ENCODE measurements at regions not wholly inside any gene's neighbourhood (a gene's known extent, or its start where the extent isn't known, plus 50 kb on each side); places are given as distances from the start of the nearest gene placed in this dataset.

DNA sequence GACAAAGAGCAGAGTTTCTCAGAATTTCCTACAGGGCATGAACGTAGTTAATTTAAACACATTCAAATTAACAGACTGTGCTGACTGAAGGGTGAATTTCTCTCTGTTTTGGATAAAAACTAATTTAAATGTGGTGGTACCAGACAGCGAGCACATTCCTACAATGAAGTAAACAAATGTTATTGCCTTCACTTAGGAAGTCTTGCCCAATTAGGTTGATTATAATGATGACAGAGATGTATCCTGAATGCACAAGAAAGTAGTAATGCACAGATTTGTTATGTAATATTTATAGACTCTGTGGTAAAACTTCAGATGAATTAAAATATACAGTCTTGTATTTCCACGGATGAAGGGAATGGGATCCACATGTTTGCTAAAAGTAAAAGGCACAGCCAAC is 507.2 kb downstream of the EPHA4 start:
- ATAC-seq (no peak), DNase-seq (ENCODE audit: low spot score) (no peak)
- intact Hi-C loops (cut with DNase I): no loop called here

DNA sequence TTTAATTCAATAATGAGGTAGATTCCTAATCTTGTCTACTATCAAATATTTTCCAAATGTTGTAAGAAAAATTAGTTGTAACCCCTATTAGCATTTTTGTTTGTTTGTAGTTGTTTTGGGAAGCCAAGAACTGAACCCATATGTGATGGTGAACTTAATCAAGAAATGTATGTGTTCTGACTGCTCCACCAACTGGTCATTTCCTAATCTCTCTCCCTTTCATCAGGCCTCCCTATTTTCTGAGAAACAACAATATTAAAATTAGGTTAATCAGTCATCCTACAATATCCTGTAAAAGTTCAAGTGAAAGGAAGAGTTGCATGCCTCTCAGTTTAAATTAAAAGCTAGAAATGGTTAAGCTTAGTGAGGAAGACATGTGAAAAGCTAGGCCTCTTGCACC is 504.0 kb downstream of the EPHA4 start:
- ATAC-seq (no peak), DNase-seq (ENCODE audit: low spot score) (no peak)
- intact Hi-C loops (cut with DNase I): no loop called here

DNA sequence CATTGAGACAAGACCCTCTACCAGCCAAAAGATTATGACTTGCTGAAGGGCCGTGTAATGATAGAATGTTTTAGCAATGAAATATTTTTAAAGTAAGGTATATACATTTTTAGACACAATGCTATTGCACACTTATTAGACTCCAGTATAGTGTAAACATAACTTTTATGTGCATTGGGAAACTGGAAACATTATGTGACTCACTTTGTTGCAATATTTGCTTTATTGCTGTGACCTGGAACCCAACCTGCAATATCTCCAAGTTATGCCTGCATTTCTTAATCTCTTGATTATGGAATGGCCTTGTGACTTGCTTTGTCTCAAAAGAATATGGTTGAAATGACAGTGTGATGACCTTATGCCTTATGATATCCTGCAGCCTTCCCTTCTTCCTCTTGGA is 502.0 kb downstream of the EPHA4 start:
- DNase-seq (ENCODE audit: low spot score) (no peak), ATAC-seq (no peak)
- intact Hi-C loops (cut with DNase I): no loop called here

DNA sequence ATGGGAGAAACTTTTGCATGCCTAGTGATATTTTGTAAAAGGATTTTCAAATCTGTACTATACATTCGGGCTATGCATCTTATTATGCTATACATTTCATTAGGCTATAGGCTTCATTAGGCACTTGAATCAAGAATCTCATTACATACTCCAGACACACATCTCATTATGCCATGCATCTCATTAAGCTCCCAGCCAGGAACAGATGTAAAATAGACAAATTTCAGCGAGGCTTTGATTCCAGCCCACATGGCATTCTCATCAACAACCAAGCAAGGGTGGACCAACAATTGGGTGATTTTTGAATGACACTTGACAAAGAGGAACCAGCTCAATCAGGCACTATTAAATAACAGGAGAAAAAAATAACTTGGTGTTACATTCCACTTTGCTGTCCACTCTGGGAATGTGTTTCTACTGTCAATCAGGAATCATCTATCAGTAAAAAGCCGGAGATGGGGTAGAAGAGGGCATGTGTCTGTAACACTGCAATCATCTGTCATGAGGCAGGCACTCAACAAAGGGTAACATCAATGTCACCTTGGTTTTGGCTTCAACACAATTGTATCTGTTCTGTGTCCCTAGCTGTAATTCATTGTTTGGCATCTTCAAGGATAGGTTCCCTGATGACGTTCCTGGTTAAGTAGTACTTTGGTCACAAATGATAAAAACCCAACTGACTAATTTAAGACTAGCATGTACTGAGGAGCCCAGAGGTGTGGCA is 498.6 kb downstream of the EPHA4 start:
- no peak for ATAC-seq
- intact Hi-C loops (cut with DNase I): no loop called here

DNA sequence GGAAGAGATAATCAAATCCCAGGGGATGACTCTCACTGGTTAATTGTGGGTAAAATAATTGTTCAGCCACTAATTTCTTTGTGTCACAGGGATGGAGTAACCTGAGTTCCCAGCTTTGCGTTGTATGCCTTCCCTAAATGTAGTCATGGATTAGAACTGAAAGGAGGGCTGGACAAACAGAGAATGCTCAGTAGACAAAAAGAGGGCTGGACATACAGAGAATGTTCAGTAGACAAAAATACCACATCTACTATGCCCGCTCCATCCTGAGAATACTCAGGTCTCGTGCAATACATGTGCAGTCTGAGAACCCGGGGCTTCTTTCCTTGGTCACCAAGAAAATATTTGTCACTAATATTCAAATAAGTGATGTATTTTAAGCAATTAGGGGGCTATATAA is 497.9 kb downstream of the EPHA4 start:
- DNase-seq (ENCODE audit: low spot score): no peak
- intact Hi-C loops (cut with DNase I): no loop called here
- no peak for ATAC-seq

More for the DNA sequence above, 498.6 kb downstream of the EPHA4 start:
- no peak for DNase-seq (ENCODE audit: low spot score)

DNA sequence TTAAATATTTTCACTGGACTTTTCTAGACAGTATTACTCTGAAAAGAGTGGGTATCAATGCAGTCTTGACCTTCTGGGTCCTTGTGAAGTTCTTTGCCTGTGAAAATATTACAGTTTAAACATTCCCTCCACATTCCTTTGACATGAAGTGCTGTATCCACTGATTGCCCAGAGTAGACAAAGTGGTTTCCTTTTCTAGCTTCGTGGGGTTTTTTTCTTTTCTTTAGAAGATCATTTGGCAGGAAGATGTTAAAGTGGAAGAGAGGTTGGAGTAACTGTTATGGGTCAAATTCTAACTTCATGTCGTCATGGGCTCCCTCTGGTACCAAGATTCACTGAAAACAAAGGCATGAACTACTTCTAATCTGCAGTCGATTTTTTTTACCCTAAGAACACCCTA is 496.9 kb downstream of the EPHA4 start:
- DNase-seq (ENCODE audit: low spot score): no peak
- intact Hi-C loops (cut with DNase I): no loop called here
- peak; percentile 44 for ATAC-seq

DNA sequence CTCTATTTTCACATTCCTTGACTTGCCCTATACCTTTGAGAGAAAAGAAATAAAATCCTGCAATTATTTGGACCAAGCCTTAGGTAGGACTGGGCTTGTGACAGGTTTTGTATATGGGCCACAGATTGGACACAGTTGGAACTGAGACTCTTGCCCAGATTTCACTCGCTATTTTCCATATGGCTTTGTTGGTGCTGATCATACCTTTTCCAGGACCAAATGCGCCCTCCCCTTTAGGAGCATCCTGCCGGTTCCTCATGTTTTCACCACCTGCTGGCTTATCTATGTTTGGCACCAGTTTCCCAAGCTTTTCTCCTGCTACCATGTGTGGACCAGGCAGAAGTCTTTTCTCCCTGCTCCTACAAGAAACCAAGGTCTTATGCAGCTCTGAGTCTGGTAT is 494.9 kb downstream of the EPHA4 start:
- no peak for DNase-seq (ENCODE audit: low spot score)
- ATAC-seq: no peak
- intact Hi-C loops (cut with DNase I): no loop called here

DNA sequence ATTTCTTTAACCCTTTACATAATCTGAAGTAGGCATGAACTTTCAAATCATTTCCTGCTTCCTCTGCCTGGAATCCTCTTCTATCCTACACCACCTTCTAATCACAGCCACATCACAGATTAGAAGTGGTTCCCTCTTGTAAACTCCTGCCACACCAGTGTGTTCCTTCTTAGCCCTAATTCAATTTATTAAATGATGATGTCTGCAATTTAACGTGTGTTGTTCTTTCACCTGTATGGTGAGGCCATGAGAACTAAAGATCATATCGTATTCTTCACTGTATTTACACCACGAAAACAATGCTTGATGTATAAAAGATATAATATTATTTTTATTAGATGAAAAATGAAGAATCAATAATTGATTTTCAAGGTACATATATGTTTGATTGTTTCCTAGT is 494.3 kb downstream of the EPHA4 start:
- intact Hi-C loops (cut with DNase I): no loop called here
- DNase-seq (ENCODE audit: low spot score) (no peak), ATAC-seq (no peak)

DNA sequence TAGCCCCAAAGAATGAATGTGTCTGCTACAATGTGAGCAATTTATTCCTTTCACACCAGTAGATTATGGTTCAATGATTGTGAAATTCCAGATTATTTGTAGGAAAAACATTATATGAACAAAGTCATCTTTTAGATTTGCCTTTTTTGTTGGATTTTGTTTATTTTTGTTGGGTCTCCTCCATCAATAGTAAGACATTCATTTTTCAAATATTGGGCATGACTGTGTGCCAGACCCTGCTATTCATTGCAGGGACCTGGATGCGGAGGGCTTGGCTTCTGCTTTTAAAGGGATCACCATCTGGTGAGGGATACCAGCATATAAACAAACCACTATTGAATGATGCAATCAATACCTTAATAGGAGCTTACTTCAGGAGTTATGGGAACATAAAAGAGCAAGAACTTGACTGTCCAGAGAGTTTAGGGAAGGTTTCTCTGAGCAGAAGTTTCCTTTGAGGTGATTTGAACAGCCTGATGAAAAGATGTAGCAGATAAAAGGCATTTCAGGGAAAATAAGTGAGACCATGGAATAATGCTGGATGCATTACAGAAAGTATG is 486.7 kb downstream of the EPHA4 start:
- ATAC-seq: no peak
- DNase-seq (ENCODE audit: low spot score): no peak
- intact Hi-C loops (cut with DNase I): no loop called here

DNA sequence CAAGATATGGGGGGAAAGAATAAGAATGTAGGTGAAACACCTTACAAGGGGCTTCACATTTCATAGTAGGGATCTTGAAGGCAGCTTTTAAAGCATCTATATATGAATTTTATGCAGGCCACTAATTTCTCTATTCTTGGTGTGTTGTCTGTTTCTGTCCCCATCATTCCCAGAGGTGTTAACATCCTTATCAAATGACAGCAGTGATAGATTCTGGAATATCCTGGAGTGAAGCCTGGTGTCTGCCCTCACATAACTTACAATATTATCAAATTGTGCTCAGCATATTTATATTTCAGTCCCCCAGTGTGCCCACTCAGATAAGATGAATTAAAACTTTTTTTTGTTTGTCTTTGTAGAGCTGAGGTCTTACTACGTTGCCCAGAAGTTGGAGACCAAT is 486.2 kb downstream of the EPHA4 start:
- intact Hi-C loops (cut with DNase I): no loop called here
- no peak for ATAC-seq
- no peak for DNase-seq (ENCODE audit: low spot score)

DNA sequence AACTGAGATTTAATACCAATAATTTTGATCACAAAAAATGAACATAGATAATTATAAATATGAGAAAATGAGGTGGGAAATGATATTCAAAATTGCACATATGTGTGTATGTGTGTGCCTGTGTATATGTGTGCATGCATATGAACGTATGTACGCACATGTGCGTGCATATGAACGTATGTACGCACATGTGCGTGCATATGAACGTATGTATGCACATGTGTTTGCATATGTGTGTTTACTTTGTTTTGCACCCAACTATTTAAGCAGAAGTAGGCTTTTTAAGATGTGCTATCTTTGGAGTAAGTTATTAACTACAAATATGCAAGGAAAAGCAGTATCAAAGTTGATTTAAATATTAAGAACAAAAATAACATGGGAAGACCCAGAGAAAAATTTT is 484.3 kb downstream of the EPHA4 start:
- ATAC-seq (no peak), DNase-seq (ENCODE audit: low spot score) (no peak)
- intact Hi-C loops (cut with DNase I): no loop called here

DNA sequence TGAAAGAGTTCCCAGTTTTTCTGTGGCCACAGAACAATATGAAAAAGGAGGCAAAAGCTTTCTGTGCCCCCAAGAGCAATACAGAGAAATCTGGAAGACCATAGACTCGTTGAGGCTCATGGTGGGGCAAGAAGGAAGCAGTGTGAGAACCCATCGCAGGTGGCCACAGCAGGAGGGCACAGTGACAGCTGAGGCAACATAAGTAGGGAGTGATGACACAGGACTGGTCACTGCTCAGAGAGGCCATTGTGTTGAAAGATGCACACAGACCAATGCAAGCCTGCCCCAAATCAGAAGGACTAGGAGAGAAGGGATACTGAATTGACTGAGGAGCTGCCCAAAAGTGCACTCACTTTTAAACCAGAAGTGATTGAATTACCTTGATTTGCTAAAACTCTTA is 483.6 kb downstream of the EPHA4 start:
- intact Hi-C loops (cut with DNase I): no loop called here
- no peak for DNase-seq (ENCODE audit: low spot score)
- no peak for ATAC-seq

DNA sequence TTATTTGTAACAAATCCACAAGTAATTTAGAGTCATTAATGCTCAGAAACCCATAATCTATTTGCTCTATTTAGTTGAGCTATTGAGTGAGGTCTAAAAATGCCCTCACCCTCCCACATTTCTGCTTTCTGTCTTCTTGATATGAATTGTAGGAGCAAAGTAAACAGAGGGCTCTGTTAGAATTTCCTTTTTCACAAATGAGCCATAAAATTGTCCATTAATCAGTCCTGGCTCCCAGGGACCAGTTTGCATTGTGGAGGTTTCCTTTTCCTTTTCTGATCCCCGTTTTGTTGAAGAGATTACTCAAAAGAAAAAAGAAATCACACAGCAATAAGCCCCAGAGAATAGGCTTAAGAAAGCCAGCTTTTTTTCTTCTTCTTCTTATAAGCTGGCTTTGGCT is 476.7 kb downstream of the EPHA4 start:
- no peak for DNase-seq (ENCODE audit: low spot score)
- no peak for ATAC-seq
- intact Hi-C loops (cut with DNase I): no loop called here

DNA sequence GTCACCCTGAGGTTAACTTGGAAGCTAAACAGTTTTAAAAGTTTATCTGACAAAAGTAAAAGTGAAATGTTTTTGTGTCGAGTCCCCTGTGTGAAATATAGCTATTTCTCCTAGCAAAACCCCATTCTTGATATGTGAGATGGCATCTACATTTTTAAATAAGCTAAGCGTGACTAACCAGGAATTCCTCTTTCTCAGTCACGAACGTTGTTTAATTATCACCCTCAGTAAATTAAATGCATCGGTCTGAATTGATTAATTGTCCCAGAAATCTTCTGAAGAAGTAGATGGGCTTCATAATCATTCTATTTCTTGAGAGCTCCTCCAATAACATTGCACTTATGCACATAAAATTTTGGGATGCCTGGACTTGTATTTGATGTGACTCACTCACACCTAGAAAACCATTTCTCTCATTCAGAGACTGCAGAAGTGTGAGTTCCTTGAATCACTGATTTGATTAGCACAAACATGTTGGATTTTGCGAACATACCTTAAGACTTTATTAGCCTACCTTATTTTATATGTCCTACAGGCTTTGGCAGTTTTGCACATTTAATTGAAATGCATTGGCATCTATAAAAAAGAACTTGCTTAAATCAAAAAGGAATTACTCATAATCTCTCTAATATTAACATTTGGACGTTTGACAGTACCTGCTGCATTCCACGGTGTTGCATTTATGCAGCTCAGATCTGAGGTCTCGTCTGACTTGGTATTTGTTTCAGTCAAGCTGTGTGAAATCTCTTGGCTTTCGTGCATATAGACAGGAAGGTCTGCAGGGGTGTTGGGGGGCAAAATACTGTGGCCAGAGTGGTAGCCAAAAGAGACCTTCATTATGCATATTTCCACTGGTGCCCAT is 475.2 kb downstream of the EPHA4 start:
- DNase-seq (ENCODE audit: low spot score): no peak
- intact Hi-C loops (cut with DNase I): no loop called here
- no peak for ATAC-seq

DNA sequence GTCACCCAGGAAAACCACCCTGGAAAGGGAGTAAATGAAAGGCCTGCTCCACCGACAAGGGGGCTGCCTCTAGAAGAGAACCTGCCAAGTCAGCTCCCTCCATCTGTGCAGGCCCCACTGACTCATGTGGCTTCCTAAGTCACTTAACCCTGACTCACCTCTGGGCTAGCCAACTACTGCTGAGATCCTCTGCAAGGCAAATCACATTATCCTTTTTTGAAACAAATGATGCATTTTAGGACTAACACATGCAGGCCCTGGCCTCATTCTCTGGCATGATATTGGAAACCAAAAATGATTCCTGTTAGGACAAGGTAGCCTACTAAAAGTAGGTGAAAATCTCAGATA is 474.6 kb downstream of the EPHA4 start:
- intact Hi-C loops (cut with DNase I): no loop called here
- no peak for DNase-seq (ENCODE audit: low spot score)
- no peak for ATAC-seq

DNA sequence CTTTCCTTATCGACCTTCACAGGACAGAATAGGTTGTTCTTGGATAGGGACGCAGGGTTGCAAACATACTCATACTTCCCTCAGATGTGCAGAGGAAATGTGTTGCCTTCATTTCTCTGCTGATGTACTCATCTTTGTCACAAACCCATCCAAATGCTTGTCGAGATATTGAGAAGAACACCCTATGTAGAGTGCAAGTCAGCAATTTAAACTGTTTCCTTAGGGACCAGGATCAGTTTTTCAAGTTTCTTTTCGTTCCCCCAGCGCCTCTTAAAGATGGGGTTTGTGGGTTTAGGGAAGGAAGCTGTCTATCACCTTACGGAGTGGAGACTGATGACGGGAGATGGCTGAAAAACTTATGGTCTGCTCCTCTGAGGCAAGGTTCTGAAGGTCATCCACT is 474.2 kb downstream of the EPHA4 start:
- no peak for ATAC-seq
- intact Hi-C loops (cut with DNase I): no loop called here
- DNase-seq (ENCODE audit: low spot score): no peak

DNA sequence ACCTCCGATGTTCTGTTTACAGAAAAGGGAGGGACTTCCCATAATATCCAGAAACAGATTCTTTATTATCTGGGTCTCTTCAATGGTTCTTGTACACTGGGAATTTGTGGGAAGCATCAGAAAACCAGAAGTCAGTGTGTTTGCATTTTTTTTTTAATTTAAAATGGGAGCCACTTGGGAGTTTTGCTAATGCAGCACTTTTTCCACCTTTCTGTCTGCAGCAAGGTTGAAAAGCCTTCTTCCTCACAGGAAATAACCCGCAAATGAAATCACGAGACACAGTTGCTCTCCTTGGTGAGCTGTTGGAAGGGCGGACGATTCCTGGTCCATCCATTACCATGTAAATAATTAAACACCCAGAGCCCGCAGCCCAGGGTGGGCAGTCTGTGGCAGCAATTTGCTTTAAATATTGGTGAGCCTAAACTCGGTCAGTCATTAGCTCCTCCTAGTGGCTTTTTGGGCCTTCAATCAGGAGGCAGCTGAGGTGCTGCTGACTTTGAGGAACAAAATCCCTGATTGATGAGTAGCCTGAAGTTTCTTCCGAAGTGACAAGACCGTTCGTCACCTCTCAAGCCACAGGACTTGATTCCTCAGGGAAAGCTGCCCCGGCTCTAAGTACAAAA is 471.5 kb downstream of the EPHA4 start:
- intact Hi-C loops (cut with DNase I): no loop called here

DNA sequence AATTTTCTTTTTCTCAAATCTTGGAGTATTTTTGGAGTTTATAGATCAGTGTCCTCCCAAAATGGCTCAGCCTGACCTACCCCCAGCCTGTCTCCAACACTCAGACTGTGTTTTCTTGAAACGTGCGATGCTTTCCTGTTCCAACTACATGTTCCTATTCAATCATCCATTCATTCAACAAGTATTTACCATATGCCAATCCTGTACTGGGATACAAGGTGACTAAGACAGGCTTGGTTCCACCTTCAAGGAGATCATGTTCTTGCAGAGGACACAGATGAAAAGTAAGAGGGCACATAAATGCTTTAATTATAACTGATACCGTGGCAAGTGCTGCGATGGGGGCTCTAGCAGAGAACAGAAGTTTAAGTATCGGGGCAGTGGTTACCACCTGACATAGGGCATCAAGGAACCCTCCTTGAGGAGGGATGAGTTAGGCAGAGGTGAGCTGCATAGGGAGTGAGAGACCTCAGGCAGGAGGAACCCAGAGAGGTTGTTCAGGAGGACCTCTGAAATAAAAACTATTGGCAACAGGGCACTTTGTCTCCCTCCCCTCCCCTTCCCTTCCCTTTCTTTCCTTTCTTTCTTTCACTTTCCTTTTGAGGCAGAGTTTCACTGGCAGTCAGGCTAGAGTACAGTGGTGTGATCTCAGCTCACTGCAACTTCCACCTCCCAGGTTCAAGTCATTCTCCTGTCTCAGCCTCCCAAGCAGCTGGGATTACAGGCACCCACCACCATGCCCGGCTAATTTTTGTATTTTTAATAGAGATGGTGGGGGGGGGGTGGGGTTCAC is 469.0 kb downstream of the EPHA4 start:
- ATAC-seq (peak; percentile 21), DNase-seq (ENCODE audit: low spot score) (no peak)
- intact Hi-C loops (cut with DNase I): no loop called here

More for the DNA sequence above, 471.5 kb downstream of the EPHA4 start:
- no peak for ATAC-seq
- no peak for DNase-seq (ENCODE audit: low spot score)

DNA sequence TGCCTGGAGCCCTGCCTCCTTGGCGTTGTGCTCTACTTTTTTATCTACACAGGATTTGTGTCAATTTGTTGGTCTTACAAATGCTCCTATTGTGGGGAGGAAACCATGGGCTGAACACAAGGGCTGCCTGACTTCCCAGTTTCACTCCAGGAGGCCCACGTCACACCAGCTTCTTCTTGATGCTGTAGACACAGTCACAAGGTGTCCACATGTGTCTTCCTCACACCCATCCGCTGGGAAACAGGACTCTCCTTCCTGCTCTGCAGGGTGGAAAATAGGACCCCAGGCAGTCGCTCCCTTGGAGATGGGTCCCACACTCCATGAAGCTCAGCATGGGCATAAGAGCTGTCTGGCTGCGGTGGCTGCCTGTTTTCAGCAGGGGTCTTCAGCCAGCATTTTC is 468.2 kb downstream of the EPHA4 start:
- ATAC-seq (peak; percentile 75), DNase-seq (ENCODE audit: low spot score) (no peak)
- intact Hi-C loops (cut with DNase I): no loop called here
